Transverse colon (tissue), 4 donors: ENCODE measurements at regions not wholly inside any gene's neighbourhood (a gene's known extent, or its start where the extent isn't known, plus 50 kb on each side); places are given as distances from the start of the nearest gene placed in this dataset.

ENCODE experiments used
- DNase-seq: peaks from one replicate; pipeline ENCODE4 v3.0.0-alpha.2; 2019
- H3K27ac ChIP-seq, 4 donors: fragments of 200-600 bp; sonication (generic); 2 replicates each; pipeline ENCODE4 v1.5.1; 2016 to 2018; ENCODE audit warnings: inconsistent platforms in 4 of 4
- H3K27me3 ChIP-seq: fragments of 200-600 bp; sonication (generic); 2 replicates; pipeline ENCODE4 v1.5.1; 2017; ENCODE audit warnings: inconsistent platforms
- H3K36me3 ChIP-seq, 4 donors: fragments of 200-600 bp; sonication (generic); 2 replicates each; pipeline ENCODE4 v1.5.1; 2017 to 2019; ENCODE audit warnings: inconsistent platforms in 4 of 4
- H3K4me1 ChIP-seq, 4 donors: fragments of 200-600 bp; sonication (generic); 2 replicates each; pipeline ENCODE4 v1.5.1; 2017 to 2020; ENCODE audit warnings: inconsistent platforms in 4 of 4
- H3K4me3 ChIP-seq, 4 donors: fragments of 200-600 bp; sonication (generic); 1 replicate in 1 of 4; 2 replicates in 3 of 4; pipeline versions ENCODE4 v1.5.1 to v1.6.1; 2017 to 2019; ENCODE audit warnings: inconsistent platforms in 4 of 4
- H3K9me3 ChIP-seq, 2 donors: fragments of 200-600 bp; sonication (generic); 2 replicates each; pipeline ENCODE4 v1.5.1; 2017 to 2019; ENCODE audit warnings: inconsistent platforms in 2 of 2
- CTCF ChIP-seq, 5 experiments: fragments of 200-600 bp in 3 of 5; fragments of 450-650 bp in 2 of 5; sonication (generic) in 3 of 5; IDR thresholded peaks; 1 replicate in 2 of 5; 2 replicates in 3 of 5; pipeline ENCODE4 v1.5.1; 2016 to 2017; ENCODE audit warnings: antibody characterized with exemption in 5 of 5, inconsistent platforms in 3 of 5, mild to moderate bottlenecking in 2 of 5, moderate library complexity in 1 of 5
- EP300 ChIP-seq: sonication (generic); formaldehyde crosslinking; IDR thresholded peaks from one replicate; pipeline ENCODE4 v1.6.1; 2017; ENCODE audit warnings: antibody characterized with exemption, low read depth
- POLR2A ChIP-seq: fragments of 450-650 bp; IDR thresholded peaks from one replicate; pipeline ENCODE4 v1.6.1; 2016; ENCODE audit warnings: antibody characterized with exemption, mild to moderate bottlenecking, moderate library complexity
- POLR2AphosphoS5 ChIP-seq, 3 donors: sonication (generic); formaldehyde crosslinking; IDR thresholded peaks; one replicate each; pipeline ENCODE4 v1.6.1; 2016; ENCODE audit warnings: antibody characterized with exemption in 3 of 3
- WGBS, 2 donors: methylation state at CpG; one replicate each; pipeline ENCODE4 v1.1.5; 2018; ENCODE audit warnings: low coverage in 1 of 2; 5-methylcytosine and 5-hydroxymethylcytosine counted together
- in situ Hi-C, 4 donors: fragments of 200-750 bp; cut with MboI; loops; one replicate each; pipeline versions ENCODE4 v1.15.0 to v1.15.1; 2017; ENCODE audit warnings: low sequenced_read_pairs in 3 of 4, low pct_ligation_motif_present in 1 of 4, low pct_unique_long_range_greater_than_20kb in 1 of 4
- intact Hi-C: fragments of 100-400 bp; cut with DNase I; formaldehyde crosslinking; loops from one replicate; pipeline ENCODE4 v1.15.1; 2023; ENCODE audit warnings: low total_unique reads

DNA sequence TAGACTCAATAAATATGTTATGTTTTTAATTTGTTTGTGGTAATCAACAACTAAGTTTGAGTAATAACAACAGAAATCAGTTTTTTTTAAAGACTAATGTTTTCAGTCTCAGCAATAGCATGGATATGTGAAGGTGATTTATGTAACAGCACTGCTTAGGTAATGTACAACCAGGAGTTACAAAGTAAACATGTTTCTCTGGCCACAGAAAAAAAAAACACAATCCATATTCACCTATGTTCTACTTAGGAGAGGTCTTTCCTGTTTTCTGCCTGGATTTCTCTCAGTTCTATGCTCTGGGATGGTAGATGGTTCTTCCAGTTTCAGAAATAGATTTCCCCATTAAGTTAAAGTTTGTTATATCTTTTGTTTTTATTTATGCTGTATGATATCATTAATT is 579.4 kb downstream of the SI start:
- no peaks in the 10 kb centered on the region for H3K4me1 ChIP-seq
- DNase-seq, result no peak
- H3K27me3 ChIP-seq, result no peaks in the 10 kb centered on the region
- intact Hi-C loops, result no loop called here
- in situ Hi-C loops, result no loop called here
- no peaks in the 10 kb centered on the region for H3K9me3 ChIP-seq
- H3K4me3 ChIP-seq, result no peak overlapping the region
- no peak for TF ChIP-seq CTCF (IDR thresholded peaks at IDR 0.05)
- peak in 1 of 3 donors; percentile 42 for TF ChIP-seq POLR2AphosphoS5 (IDR thresholded peaks at IDR 0.05)
- no peak overlapping the region for H3K27ac ChIP-seq
- H3K36me3 ChIP-seq, result no peaks in the 10 kb centered on the region

GRCh38 chr3:164488893-164489292 is 589.4 kb downstream of the SI start:
- intact Hi-C loops (no loop called here), in situ Hi-C loops (no loop called here)
- 78 to 89% methylated on average over 2 of the region's 2 CpGs for WGBS, 2 donors
- Histone ChIP-seq H3K9me3 (no peaks in the 10 kb centered on the region), H3K27me3 (no peaks in the 10 kb centered on the region), H3K27ac (no peak overlapping the region), H3K36me3 (no peaks in the 10 kb centered on the region), H3K4me3 (no peak overlapping the region), H3K4me1 (no peaks in the 10 kb centered on the region)
- TF ChIP-seq CTCF (IDR thresholded peaks at IDR 0.05) (no peak), POLR2A (no peak), EP300 (no peak), POLR2AphosphoS5 (IDR thresholded peaks at IDR 0.05) (no peak)
- DNase-seq, result no peak

DNA sequence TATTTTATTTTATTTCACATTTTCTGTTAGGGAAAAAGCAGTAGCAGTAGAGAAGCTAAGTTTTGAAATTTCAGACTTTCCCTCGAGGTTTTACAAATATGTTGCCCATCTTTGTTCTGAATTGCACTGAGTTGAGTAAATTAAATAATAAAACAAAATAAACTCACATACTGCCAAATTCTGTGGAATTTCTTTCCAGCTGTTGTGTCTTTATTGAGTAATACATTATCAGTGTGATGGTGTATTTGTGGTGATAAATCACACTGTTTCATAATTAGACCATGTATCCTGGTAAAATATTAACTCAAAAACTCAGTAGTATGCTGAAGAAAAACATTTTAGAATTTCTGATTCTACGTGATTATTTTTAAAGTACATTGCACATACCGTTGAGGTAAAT is 592.1 kb downstream of the SI start:
- Histone ChIP-seq H3K27me3 (no peaks in the 10 kb centered on the region), H3K9me3 (no peaks in the 10 kb centered on the region), H3K4me1 (no peaks in the 10 kb centered on the region), H3K4me3 (no peak overlapping the region), H3K36me3 (no peaks in the 10 kb centered on the region), H3K27ac (no peak overlapping the region)
- intact Hi-C loops (no loop called here), in situ Hi-C loops (no loop called here)
- TF ChIP-seq POLR2AphosphoS5 (IDR thresholded peaks at IDR 0.05), result no peak
- TF ChIP-seq EP300, result no peak
- 49 to 50% methylated on average over 3 of the region's 3 CpGs for WGBS, 2 donors
- DNase-seq, result no peak

DNA sequence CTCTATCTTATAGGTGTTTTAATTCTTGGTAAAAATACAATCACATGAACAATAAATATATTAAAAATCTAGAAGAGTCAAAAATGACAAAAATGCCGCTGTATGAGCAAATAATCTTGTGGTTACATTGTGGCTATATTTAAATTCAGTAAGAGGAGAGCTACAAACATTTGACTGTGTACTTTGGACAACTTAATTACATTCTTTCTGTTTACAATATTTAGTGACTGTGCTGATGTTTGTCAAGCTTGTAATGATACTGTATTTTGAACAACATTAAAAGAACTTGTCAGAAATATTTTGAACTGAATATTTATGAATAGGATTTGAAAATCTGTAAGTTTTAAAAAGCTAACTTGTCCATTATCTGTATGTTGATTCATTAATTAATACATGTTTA is 598.3 kb downstream of the SI start:
- Histone ChIP-seq H3K36me3 (no peaks in the 10 kb centered on the region), H3K27ac (no peak overlapping the region), H3K4me3 (no peak overlapping the region), H3K9me3 (no peaks in the 10 kb centered on the region), H3K4me1 (no peaks in the 10 kb centered on the region), H3K27me3 (no peaks in the 10 kb centered on the region)
- 31 to 50% methylated on average over 1 of the region's 1 CpG for WGBS, 2 donors
- intact Hi-C loops, result no loop called here
- in situ Hi-C loops, result no loop called here
- DNase-seq, result no peak
- TF ChIP-seq CTCF (IDR thresholded peaks at IDR 0.05) (no peak), POLR2A (no peak), POLR2AphosphoS5 (IDR thresholded peaks at IDR 0.05) (no peak), EP300 (no peak)

- no peaks in the 10 kb centered on the region for H3K4me1 ChIP-seq
- no peak for TF ChIP-seq POLR2A
- no peak for TF ChIP-seq EP300
- no peak for TF ChIP-seq POLR2AphosphoS5 (IDR thresholded peaks at IDR 0.05)
- TF ChIP-seq CTCF (IDR thresholded peaks at IDR 0.05), result no peak
- in situ Hi-C loops, result no loop called here
- H3K27me3 ChIP-seq, result no peaks in the 10 kb centered on the region
- H3K4me3 ChIP-seq, result no peak overlapping the region
- H3K36me3 ChIP-seq, result no peaks in the 10 kb centered on the region
- no peak for DNase-seq
- WGBS, 2 donors, result 48 to 57% methylated on average over 1 of the region's 1 CpG
- H3K27ac ChIP-seq, result no peak overlapping the region
- intact Hi-C loops, result no loop called here
- no peaks in the 10 kb centered on the region for H3K9me3 ChIP-seq
These were observed 598.9 kb downstream of the SI start for GRCh38 chr3:164479406-164479805.
